SIG-M5 (cell line): ENCODE measurements at regions not wholly inside any gene's neighbourhood (a gene's known extent, or its start where the extent isn't known, plus 50 kb on each side); places are given as distances from the start of the nearest gene placed in this dataset.
"Not testable (repeated sequence)": the region's sequence is repeated elsewhere in the genome, so short reads cannot be mapped to it uniquely, and the experiment has no call there.

ENCODE experiments used
- DNase-seq: peaks from one replicate; lab custom pipeline; 2025; lab: John Stamatoyannopoulos, UW

DNA sequence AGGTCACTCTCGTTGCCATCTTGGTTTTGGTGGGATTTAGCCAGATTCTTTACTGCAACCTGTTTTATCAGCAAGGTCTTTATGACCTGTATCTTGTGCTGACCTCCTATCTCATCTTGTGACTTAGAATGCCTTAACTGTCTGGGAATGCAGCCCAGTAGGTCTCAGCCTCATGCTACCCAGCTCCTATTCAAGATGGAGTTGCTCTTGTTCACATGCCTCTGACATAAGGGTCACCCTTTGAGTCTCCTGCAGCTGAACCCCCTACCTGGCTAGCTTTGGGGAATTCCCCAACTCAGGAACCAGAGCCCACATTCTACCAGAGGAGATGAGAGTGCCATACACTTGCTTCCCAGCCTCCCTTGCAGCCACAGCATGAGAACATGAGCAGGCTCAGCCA is 123.0 kb upstream of the ARHGEF3 start:
- not testable (repeated sequence) for DNase-seq

DNA sequence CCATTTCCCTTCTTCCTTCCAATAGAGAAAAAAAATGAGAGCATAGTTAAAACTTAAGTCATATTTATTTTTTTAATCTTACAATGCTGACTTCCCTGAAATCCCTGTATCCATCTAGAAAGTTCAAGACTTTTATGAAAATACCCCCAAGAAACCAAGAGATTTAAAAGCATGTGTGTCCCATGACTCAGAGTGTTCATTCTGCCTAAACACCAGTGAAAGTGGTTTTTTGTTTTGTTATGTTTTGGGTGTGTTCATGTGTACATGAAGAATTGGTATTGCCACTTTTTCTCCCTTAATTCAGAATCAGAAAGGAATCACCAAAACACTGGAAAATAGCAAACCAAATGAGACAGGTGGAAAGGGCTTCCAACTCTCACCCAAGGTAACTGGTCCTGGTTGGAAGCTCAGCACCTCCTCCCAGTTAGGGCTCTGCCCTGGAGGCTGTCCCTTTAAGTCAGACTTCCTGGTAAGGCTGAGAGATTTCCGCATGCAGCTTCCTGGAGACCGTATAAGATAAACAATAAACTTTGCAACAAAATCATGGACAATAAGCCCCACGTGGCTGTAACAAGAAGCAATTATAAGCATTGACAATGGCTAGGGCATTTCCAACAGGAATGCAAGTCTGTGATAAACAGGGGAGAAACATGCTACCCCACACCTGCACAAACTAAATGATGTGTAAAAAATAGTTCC is 121.9 kb upstream of the ARHGEF3 start:
- no peak for DNase-seq

DNA sequence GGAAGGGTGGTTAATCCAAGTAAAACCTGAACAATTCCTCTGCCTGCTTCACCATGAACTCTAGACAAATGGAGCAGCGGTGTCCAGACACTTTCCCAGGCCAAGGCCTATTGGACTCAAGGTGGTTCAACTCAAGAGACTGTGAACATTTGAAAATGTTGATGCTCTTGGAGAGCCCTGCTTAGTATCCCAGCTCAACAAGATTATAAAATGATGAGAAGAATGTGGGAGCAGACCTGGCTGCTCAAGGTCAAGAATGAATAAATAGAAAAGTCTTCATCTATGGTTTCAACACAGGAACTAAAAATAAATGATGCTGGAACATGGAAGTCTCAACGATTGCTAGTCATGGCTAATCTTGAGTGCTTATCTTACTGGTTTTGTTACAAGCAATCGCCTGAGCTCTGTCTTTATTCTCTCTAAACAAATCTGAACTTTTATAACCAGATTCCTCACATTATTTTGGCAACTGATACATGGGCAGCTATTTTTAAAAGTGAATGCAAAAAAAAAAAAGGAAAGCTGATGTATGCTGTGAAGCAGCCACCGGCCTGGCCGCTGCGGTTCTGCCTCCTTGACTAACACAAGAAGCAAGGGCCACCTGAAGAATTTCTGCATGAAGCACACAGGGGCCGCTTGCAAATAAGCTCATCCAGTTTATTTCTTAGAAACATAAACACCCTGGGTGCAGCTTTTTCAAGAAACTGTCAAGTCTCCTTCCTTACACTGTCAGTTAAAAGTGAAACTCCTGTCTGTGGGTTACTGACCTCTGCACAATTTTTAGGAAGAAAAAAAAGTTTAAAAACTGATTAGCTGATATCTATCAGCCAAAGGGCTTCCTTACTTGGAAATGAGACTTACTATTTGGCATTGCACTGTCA is 120.1 kb upstream of the ARHGEF3 start:
- no peak for DNase-seq

DNA sequence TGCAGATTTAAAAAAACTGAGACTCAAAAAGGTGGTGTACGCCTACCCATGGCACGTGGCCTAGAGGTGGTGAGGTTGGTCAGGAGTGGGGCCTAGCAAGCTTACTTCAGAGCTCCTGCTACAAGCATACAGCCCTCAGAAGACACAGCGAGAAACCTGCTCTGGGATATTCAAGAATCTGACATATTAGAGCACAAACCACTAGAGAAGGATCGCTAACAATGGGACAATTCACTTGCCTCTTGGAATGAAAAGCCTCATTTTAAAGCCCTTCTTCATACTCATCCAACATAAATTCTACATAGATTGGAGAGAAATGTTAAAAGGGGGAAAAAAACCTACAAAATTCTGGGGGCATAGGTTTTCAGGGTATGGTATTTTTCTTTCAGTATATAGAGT is 118.0 kb upstream of the ARHGEF3 start:
- no peak for DNase-seq

DNA sequence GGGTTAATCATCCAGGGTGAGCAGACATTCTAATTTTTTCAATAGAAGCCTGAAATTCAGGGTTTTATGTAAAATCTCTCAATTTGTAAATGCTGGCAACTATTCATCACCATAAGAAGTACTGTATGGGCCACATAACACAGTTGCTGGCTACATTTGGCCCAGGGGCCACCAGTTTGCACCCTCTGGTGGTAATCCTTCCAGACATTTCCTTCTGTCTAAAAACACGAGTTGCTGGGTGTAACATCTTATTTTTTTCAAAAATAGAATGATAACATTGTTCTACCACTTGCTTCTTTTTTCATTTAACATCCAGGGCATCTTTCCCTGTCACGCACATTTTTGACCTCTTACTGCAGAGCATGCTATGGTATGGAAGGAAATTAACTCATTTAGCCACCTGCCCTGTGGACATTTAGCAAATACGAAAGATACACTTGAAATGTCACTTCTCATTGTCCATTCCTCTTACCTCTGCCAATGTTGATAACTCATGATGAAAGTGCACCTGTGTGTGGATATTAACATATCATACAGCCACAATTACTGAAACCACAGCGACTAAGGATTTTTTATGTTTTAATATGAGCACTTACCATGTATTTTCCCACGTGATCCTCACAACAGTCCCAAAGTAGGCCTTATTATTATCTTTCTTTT is 117.5 kb upstream of the ARHGEF3 start:
- no peak for DNase-seq

DNA sequence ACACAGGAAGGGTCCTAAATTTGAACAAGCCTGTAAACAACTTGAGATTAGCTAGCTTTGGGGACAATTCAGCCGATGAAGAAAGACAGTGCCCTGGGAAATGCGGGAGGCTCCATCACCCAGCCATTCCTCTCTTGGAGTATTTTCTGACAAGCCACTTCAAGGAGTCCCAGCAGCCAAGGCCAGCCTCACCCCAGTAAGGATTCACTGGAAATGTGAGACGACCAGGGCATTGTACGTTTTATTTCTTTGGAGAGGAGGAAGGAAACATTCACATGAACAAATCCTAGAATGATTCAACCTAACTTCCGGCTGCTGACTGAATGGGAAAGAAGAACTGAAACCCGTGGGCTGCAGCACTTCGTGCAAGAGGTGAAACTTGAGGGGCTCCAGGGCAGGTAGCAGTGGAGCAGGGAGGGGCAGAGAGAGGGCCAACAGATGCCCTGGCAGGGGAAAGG is 116.4 kb upstream of the ARHGEF3 start:
- DNase-seq = peak; percentile 51

DNA sequence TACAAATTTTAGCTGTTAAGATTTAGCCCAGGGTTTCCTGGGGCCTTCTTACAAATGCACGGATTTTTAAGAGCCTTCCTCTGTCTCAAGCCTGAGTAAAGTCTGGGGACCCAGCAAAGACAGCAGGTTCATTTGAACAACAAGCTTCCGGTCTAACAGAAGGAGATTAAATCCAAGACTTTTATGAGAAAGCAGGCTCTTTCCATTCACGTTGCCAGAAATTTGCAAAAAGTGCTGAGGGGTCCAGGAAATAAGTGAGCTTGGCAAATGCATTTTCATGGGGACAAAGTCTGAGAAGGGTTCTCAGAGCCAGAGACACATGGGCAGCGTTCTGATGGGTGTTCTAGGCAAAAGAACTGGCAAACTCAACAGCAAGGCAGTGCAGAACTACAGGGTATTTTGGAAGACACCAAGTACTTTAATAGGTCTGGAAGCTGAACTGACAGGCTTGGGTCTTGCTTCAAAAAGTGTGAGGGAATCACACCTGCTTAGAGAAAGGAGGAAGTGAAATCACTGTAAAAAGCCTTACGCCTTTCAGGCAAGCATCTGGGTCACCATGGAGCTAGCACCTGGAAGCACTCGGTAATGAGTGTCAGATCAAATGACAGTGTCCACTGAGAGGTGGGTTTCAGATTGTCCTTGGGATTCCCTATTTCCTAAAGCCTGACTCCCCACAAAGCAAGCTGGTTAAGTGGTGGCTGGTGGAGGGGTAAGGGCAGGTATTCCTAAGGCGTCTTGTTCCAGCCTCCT is 115.8 kb upstream of the ARHGEF3 start:
- DNase-seq = no peak

DNA sequence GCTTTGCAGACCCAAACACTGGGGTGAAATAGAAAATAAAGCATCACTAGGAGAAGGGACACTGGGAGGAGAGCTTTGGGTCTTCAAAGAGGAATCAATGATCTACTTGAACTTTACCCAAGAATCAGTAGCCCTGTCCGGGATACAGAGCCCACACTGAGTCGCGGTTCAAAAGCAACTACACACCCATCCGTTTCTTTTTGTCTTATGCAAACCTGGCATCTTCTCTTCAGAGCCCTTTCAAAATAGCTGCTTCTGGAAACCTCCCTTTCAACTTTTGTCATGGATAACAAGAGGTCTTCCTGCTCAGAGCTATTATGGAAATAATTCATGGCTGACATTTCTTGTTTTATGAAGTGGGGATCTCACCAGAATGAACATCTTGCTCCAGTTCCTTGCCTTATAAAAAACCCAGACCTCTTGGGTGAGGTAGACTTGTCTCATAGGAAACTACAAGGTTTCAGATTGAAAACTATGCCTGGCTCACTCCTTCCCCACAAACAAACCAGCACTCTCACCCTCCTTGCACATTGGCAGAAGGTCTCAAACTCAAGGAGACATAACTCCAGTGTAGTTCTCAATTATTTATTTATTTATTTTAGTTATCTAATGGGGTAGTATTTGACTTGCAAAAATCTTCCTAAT is 115.1 kb upstream of the ARHGEF3 start:
- no peak for DNase-seq

DNA sequence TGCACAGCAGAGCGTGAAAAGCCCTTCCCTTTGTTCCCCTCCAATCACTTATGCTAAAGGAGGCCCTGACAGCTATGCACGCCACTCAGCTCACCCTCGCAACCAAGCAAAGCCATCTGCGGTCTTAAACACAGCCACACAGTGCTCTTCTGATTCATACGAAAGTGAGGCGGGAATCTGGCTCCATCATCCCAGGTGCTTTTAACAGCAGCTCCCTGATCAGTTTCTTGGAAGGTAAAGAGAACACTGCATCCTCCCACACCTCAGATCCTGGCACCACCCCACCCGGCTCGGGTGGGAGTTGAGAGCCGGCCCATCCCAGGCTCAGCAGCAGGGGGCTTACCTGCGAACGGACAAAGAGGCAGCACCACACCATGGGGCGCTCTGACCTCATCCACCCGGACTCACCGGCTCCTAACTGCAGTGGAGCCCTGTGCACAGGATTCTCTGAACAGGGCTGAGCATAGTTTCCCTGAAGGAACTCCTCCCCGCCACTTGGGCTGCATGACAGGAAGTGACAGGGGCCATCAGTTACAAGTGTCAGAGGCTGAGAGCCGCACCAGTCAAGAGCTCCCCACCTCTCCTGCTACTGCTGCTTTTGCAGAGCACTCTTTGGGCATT is 114.3 kb upstream of the ARHGEF3 start:
- DNase-seq = peak; percentile 27

DNA sequence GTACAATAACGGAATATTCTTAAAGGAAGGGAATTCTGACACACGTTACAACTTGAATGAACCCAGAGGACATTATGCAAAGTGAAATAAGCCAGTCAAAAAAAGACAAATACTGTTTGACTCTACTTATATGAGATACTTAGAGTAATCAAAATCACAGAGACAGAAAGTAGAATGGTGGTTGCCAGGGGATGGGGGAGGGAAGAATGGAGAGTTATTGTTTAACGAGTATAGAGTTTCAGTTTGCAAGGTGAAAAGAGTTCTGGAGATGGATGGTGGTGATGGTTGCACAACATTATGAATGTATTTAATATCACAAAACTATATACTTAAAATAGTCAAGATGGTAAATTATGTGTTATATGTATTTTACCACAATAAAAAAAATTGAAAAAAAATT is 112.9 kb upstream of the ARHGEF3 start:
- DNase-seq = no peak

DNA sequence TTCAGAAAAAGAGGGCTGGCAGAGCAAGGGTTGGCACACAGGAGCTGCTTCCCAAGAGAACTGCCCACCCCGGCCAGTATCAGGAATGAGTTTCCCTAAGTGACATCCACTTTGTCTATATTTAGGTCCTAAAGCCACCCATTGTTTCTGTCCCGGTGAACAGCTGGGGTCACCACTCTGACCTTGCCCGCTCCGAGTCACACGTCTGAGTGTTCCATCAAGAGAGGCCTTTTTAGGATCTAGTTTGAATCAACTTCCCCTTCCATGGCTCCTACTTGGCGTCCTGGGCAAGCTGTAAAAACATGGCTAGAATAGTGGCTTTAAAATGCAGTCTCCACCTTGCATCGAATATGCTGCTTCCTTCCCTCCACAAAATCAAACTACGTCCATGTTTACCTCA is 109.6 kb upstream of the ARHGEF3 start:
- no peak for DNase-seq

DNA sequence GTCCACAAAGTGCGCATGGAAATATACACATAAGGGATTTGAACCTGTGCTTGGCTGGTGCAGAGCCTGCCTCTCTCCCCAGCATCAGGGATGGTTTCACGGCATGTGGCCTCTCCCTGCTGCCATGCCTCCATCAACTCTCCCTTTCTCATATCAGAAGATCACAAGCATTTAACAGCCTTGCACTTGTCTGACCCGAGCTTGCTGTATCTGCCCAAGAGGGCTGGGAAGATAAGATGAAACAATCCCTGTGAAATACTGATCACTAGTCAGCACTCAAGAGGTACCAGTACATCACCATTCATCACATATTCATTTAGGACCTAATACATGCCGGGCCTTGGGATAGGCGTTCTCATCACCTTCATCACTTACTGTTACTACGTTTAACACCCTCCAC is 107.6 kb upstream of the ARHGEF3 start:
- no peak for DNase-seq

DNA sequence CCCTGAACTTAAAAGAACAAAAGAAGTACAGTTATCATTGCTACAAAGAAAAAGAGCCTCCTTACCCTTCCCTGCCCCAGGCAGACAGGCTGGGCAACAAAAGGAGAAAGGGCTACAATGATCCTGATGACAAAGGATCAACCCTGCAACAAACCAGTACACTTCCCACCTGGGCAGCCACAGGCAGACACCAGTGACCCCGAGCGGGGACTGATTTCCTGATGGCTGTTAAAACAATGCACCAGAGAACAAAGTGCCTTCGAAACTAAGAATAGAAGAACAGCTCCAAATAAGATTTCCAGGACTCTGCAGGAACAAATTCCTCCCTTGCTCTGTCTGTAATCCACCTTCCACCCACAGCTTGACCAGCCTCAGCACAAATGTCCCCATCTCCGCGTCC is 106.3 kb upstream of the ARHGEF3 start:
- no peak for DNase-seq

DNA sequence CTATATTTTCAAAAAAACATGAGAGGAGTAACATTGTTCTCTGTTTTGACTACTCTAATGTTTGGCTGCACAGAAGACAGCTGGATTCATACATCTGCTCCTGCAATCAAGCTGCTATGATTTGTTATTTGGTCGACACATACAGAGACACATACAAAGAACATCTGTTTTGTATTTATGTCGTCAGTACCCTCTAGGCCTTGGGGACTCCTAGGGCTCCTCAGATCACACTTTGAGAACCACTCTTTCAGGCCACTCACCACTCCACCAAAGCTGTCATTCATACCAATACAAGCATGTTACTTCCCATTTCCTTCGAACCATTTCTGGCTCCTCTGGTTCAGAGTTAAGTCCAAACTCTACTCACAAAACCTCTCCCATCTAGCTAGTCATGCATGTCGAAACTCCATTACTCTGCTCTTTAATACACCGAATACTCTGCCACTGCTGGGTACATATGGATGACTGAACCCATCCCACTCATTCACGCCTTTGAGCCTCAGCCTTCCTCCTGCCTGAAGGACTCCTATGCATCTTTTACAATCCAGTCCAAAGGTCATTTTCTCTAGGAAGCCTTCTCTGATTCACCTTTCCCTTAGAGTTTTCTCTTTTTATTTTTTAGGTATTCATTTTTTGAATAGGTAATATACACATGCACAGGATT is 102.9 kb upstream of the ARHGEF3 start:
- no peak for DNase-seq

DNA sequence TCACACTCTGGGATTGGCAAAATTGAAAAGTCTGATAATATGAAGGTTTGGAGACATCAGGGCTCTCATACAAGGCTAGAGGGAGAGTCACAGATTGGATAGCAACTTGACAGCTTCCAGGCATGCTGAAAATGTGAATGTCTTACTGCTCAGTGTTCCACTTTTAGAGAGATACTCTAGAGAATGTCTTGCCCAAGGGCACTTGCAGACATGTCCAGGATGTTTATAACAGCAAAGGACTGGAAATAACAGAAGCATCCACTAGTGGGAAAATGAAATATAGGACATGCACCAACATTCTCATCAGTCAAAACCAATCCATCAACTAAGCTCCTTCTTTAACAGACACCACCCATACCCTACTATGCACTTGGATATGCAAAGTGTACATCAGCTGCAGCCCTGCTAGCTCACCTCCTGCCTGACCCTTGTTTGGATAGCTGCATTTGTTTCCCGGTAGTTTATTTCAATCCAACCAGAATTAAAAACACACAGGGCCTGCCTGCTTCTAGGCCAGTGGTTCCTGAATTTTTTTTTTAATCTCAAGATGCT is 101.6 kb upstream of the ARHGEF3 start:
- no peak for DNase-seq

DNA sequence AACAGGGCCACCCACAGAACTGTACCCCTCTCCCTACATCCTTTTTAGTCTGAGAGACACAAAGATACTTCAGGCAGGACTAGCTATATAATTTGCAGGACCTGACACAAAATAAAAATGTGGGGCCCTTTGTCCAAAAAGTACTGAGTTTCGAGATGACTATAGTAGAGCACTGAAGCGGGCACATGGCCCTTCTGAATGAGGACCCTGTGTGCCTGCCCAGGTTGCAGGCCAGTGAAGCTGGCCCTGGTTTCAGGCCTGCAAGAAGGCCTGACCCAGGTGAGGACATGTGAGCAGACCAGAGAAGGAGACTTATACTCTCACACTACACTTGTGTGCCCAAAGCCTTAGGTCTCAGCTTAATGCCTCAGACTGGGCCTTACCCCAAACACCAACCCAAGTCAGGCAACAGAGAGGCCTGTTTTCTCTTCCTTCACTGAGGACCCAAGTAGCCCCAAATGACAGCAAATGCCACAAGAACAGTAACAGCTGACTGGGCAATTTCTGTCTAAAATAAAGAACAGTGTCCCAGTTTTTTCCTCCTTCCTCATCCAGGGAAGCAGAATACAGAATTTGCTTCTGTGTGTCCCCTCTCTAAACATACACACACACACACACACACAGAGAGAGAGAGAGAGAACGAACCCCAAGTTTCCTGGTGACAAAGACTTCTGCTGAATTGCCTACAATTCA is 100.9 kb upstream of the ARHGEF3 start:
- DNase-seq = no peak

DNA sequence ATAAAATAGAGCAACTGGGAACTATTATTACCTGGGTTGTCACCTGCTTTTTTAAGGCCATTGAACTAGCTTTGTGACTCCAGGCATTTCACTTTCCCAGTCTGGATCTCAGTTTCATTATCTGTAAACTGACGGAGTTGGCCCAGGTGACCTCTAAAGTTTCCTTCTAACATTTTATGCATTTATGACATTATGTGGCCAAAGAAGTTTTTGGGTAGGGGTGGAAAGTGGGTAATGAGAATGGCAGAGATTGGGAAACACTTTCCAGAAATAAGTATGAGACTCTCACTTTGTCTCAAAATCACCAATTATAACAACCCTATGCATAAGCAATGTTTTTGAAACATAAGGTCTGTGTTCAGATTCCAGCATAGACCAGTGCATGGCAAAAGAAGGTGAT is 99.1 kb upstream of the ARHGEF3 start:
- DNase-seq = no peak

DNA sequence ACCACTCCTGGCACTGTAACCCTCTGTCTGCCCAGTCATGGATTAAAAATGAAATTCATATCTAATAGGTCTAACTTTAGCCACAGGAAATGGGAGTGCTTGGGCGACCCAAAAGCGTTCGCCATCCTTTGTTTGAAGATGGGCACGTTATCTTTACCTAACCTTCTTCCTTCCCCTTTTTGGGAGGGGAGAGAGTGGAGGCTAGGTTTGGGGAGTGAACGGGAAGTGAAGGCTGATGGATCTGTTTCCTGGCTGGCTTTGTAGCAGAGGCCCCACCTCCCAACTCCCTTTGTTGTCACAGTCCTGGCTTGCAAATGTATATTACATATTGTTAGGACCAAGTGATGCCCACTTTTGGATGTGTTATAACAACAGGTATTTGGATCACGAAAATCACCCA is 98.1 kb upstream of the ARHGEF3 start:
- no peak for DNase-seq

DNA sequence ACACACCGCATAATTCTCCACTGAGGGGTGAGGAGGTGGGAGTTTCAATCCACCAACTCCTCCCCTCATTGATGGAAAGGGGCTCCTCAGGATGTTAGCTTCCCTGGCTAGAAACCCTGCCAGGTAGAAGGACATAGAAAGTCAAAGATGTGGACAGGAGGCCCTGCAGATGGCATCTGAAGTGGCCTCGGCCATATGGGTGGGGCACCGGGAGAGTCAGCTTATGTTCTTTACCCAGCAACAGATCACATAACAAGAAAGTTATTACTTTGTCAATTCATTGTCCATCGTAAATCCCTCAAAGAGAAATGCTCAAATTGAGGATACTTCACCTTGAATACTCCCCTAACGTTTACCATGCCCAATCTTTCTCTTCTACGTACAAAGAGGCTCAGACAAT is 97.3 kb upstream of the ARHGEF3 start:
- DNase-seq = no peak

DNA sequence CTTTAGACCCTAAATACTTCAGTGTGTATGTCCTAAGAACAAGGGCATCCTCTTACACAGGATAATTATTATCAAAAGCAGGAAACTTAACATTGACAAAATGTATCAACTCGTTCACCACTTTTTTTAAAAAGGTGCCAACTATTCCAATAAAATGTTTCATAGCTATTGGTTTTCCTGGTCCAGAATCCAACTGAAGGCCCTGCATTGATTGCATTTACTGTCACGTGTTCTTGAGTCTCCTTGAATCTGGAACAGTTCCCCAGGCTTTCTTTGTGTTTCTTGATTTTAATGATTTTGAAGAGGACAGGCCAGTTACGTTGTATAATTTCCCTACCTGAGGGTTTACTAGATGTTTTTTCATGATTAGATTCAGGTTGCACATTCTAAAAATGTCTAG is 94.6 kb upstream of the ARHGEF3 start:
- DNase-seq = no peak
